WTC11 (cell line): ENCODE measurements at regions not wholly inside any gene's neighbourhood (a gene's known extent, or its start where the extent isn't known, plus 50 kb on each side); places are given as distances from the start of the nearest gene placed in this dataset.
"Not testable (repeated sequence)": the region's sequence is repeated elsewhere in the genome, so short reads cannot be mapped to it uniquely, and the experiment has no call there.

Experiments
- ATAC-seq: fragments of 200-7000 bp; cut with Tn5 transposase; 2 replicates; pipeline ENCODE4 v1.10.0; 2021; ENCODE audit warnings: mild to moderate bottlenecking, moderate library complexity
- CTCF ChIA-PET: fragments of 300-600 bp; sonication (Branson Sonifier 250); formaldehyde crosslinking; loops from one replicate; lab custom pipeline; 2021; ENCODE audit warnings: antibody characterized with exemption; lab: Charles Lee
- POLR2A ChIA-PET: fragments of 350-600 bp; sonication (Branson Sonifier 250); formaldehyde crosslinking; loops from one replicate; lab custom pipeline; 2021; ENCODE audit warnings: antibody characterized with exemption; lab: Charles Lee
- DNase-seq: peaks from one replicate; pipeline ENCODE4 v3.0.0; 2021; ENCODE audit warnings: low spot score
- H3K27ac Mint-ChIP-seq: 2 replicates; pipeline ENCODE4 v1.8.0; 2021; ENCODE audit warnings: mixed read lengths
- H3K27me3 Mint-ChIP-seq: 2 replicates; pipeline ENCODE4 v1.8.0; 2021; ENCODE audit warnings: low read depth, mild to moderate bottlenecking, moderate library complexity, mixed read lengths
- H3K36me3 Mint-ChIP-seq: 2 replicates; pipeline ENCODE4 v1.8.0; 2021; ENCODE audit warnings: mixed read lengths
- H3K4me1 Mint-ChIP-seq: 2 replicates; pipeline ENCODE4 v1.8.0; 2022; ENCODE audit warnings: mixed read lengths
- H3K4me3 Mint-ChIP-seq: 2 replicates; pipeline ENCODE4 v1.8.0; 2021; ENCODE audit warnings: mild to moderate bottlenecking, moderate library complexity, mixed read lengths
- H3K9me3 Mint-ChIP-seq: 2 replicates; pipeline ENCODE4 v1.8.0; 2021; ENCODE audit warnings: mixed read lengths
- ELF4 ChIP-seq: sonication (generic); formaldehyde crosslinking; IDR thresholded peaks from 2 replicates; pipeline ENCODE4 v1.8.1; 2022; ENCODE audit warnings: low read depth, mild to moderate bottlenecking, moderate library complexity, missing genetic modification reagents
- GTF2I ChIP-seq: fragments of 250-450 bp; sonication (Bioruptor Pico); conservative IDR thresholded peaks from 2 replicates; pipeline ENCODE4 v1.4.0; 2021; ENCODE audit warnings: mild to moderate bottlenecking
- HMGA2 ChIP-seq: fragments of 250-450 bp; sonication (Bioruptor Pico); IDR thresholded peaks from 2 replicates; pipeline ENCODE4 v1.4.0; 2021; ENCODE audit warnings: mild to moderate bottlenecking, moderate library complexity
- NR1H2 ChIP-seq: sonication (generic); formaldehyde crosslinking; IDR thresholded peaks from 2 replicates; pipeline ENCODE4 v1.9.0; 2021; ENCODE audit warnings: mild to moderate bottlenecking, moderate library complexity, missing genetic modification reagents
- TCF7 ChIP-seq: sonication (generic); formaldehyde crosslinking; IDR thresholded peaks from 2 replicates; pipeline ENCODE4 v1.8.0; 2022; ENCODE audit warnings: mild to moderate bottlenecking, low read depth, missing genetic modification reagents, moderate library complexity
- TEAD4 ChIP-seq: sonication (generic); formaldehyde crosslinking; IDR thresholded peaks from 2 replicates; pipeline ENCODE4 v1.8.0; 2022; ENCODE audit warnings: mild to moderate bottlenecking, missing genetic modification reagents
- ZBTB21 ChIP-seq: sonication (generic); formaldehyde crosslinking; IDR thresholded peaks from 2 replicates; pipeline ENCODE4 v1.8.1; 2023; ENCODE audit warnings: mild to moderate bottlenecking, missing genetic modification reagents, borderline replicate concordance
- ZNF121 ChIP-seq: sonication (generic); formaldehyde crosslinking; IDR thresholded peaks from 2 replicates; pipeline ENCODE4 v1.8.0; 2023; ENCODE audit warnings: missing genetic modification reagents
- ZNF263 ChIP-seq: sonication (generic); formaldehyde crosslinking; IDR thresholded peaks from 2 replicates; pipeline ENCODE4 v1.8.1; 2022; ENCODE audit warnings: low read depth, mild to moderate bottlenecking, moderate library complexity, missing genetic modification reagents
- ZNF416 ChIP-seq: fragments of 250-450 bp; sonication (Bioruptor Pico); IDR thresholded peaks from 2 replicates; pipeline ENCODE4 v1.9.0; 2021; ENCODE audit warnings: mild to moderate bottlenecking, inconsistent platforms
- TF ChIP-seq, protein P1 (sequence below): sonication (generic); formaldehyde crosslinking; IDR thresholded peaks from 2 replicates; pipeline ENCODE4 v1.8.1; 2023; ENCODE audit warnings: mild to moderate bottlenecking, missing genetic modification reagents
- TF ChIP-seq, protein P2 (sequence below): sonication (generic); formaldehyde crosslinking; IDR thresholded peaks from 2 replicates; pipeline ENCODE4 v1.8.1; 2022; ENCODE audit warnings: low read depth, mild to moderate bottlenecking, moderate library complexity, missing genetic modification reagents, borderline replicate concordance
- TF ChIP-seq, protein P3 (sequence below): sonication (generic); formaldehyde crosslinking; IDR thresholded peaks from 2 replicates; pipeline ENCODE4 v1.8.1; 2023; ENCODE audit warnings: mild to moderate bottlenecking, missing genetic modification reagents, borderline replicate concordance
- TF ChIP-seq, protein P4 (sequence below): fragments of 250-450 bp; sonication (Bioruptor Pico); IDR thresholded peaks from 2 replicates; pipeline ENCODE4 v1.9.0; 2021; ENCODE audit warnings: moderate library complexity, mild to moderate bottlenecking, inconsistent platforms, borderline replicate concordance
- TF ChIP-seq, protein P5 (sequence below): sonication (generic); formaldehyde crosslinking; IDR thresholded peaks from 2 replicates; pipeline ENCODE4 v1.8.0; 2023; ENCODE audit warnings: mild to moderate bottlenecking, missing genetic modification reagents
- TF ChIP-seq, protein P6 (sequence below): sonication (generic); formaldehyde crosslinking; IDR thresholded peaks from 2 replicates; pipeline ENCODE4 v1.8.0; 2022; ENCODE audit warnings: mild to moderate bottlenecking, missing genetic modification reagents

DNA sequence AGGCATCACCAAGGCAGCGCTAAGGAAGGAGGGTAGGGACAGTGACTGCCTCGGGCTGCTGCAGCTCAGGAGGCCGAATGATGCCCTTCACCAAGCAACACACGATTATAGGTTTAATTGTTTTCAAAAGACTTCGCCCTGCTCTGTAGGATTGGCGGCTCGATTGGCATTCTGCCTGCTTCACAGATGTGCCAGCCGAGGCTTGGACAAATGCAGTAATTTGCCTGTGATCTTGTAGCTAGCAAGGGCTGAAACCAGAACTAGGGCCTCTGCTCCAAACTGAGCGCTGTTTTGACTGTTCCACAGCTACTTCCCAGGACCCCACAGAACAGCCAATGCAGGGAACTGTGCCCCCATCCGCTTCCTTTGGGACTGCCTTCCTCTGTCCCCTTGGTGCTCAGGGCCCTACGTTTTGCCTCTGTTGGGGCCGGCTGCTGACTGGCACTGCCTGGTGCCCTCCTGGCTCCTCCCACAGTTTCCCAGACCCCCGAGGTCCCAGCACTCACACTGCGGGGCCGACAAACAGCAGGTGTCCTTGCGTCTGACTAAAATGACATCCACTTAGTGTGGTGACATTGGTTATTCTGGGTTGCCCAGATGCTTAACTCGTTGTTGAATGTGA is 62.6 kb upstream of the EN2 start (continued):
- TF ChIP-seq, protein P1, sequence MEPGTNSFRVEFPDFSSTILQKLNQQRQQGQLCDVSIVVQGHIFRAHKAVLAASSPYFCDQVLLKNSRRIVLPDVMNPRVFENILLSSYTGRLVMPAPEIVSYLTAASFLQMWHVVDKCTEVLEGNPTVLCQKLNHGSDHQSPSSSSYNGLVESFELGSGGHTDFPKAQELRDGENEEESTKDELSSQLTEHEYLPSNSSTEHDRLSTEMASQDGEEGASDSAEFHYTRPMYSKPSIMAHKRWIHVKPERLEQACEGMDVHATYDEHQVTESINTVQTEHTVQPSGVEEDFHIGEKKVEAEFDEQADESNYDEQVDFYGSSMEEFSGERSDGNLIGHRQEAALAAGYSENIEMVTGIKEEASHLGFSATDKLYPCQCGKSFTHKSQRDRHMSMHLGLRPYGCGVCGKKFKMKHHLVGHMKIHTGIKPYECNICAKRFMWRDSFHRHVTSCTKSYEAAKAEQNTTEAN (CRISPR knock-in tag): no peak
- TF ChIP-seq GTF2I: no peak
- TF ChIP-seq, protein P2, sequence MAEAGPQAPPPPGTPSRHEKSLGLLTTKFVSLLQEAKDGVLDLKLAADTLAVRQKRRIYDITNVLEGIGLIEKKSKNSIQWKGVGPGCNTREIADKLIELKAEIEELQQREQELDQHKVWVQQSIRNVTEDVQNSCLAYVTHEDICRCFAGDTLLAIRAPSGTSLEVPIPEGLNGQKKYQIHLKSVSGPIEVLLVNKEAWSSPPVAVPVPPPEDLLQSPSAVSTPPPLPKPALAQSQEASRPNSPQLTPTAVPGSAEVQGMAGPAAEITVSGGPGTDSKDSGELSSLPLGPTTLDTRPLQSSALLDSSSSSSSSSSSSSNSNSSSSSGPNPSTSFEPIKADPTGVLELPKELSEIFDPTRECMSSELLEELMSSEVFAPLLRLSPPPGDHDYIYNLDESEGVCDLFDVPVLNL (CRISPR knock-in tag): no peak

DNA sequence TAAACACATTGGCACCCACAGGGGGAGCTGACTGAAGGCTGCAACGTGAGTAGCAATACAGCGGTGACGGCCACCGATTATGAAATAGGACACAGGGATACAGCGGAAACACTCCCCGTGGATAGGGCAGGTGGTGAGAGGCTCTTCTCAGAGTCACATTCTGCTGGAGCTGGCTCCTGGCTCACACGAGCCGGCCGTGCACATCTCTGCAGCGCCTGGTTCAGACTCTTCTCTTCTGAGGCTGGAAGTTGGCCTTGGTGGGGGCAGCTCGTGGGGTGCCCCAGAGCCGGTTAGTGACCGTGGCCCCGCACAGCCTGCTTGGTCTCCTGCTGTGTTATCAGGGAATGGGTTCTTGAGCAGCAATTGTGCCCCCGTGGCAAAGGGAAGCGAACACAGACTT is 61.3 kb upstream of the EN2 start:
- Mint-ChIP-seq H3K27ac (no peak overlapping the region), H3K27me3 (peaks cover 18% of the 10 kb centered on the region), H3K4me1 (no peaks in the 10 kb centered on the region), H3K4me3 (no peak overlapping the region), H3K9me3 (peaks cover 7% of the 10 kb centered on the region), H3K36me3 (peaks cover 6% of the 10 kb centered on the region; the same call in 1 of the 2 replicates)
- POLR2A ChIA-PET: no interaction called here
- CTCF ChIA-PET: interaction anchor here (0.8 to 1.5 kb wide), 3 partner anchors 10 to 482 kb away, joined by 3 to 4 read pairs (median 3); no protein-coding TSS in a partner anchor
- DNase-seq (no peak), ATAC-seq (no peak)
- TF ChIP-seq, protein P3, sequence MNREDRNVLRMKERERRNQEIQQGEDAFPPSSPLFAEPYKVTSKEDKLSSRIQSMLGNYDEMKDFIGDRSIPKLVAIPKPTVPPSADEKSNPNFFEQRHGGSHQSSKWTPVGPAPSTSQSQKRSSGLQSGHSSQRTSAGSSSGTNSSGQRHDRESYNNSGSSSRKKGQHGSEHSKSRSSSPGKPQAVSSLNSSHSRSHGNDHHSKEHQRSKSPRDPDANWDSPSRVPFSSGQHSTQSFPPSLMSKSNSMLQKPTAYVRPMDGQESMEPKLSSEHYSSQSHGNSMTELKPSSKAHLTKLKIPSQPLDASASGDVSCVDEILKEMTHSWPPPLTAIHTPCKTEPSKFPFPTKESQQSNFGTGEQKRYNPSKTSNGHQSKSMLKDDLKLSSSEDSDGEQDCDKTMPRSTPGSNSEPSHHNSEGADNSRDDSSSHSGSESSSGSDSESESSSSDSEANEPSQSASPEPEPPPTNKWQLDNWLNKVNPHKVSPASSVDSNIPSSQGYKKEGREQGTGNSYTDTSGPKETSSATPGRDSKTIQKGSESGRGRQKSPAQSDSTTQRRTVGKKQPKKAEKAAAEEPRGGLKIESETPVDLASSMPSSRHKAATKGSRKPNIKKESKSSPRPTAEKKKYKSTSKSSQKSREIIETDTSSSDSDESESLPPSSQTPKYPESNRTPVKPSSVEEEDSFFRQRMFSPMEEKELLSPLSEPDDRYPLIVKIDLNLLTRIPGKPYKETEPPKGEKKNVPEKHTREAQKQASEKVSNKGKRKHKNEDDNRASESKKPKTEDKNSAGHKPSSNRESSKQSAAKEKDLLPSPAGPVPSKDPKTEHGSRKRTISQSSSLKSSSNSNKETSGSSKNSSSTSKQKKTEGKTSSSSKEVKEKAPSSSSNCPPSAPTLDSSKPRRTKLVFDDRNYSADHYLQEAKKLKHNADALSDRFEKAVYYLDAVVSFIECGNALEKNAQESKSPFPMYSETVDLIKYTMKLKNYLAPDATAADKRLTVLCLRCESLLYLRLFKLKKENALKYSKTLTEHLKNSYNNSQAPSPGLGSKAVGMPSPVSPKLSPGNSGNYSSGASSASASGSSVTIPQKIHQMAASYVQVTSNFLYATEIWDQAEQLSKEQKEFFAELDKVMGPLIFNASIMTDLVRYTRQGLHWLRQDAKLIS: no peak
- TF ChIP-seq, protein P4, sequence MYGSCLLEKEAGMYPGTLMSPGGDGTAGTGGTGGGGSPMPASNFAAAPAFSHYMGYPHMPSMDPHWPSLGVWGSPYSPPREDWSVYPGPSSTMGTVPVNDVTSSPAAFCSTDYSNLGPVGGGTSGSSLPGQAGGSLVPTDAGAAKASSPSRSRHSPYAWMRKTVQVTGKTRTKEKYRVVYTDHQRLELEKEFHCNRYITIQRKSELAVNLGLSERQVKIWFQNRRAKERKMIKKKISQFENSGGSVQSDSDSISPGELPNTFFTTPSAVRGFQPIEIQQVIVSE: no peak
- TF ChIP-seq HMGA2 (CRISPR knock-in tag) (no peak), TEAD4 (CRISPR knock-in tag) (no peak)

DNA sequence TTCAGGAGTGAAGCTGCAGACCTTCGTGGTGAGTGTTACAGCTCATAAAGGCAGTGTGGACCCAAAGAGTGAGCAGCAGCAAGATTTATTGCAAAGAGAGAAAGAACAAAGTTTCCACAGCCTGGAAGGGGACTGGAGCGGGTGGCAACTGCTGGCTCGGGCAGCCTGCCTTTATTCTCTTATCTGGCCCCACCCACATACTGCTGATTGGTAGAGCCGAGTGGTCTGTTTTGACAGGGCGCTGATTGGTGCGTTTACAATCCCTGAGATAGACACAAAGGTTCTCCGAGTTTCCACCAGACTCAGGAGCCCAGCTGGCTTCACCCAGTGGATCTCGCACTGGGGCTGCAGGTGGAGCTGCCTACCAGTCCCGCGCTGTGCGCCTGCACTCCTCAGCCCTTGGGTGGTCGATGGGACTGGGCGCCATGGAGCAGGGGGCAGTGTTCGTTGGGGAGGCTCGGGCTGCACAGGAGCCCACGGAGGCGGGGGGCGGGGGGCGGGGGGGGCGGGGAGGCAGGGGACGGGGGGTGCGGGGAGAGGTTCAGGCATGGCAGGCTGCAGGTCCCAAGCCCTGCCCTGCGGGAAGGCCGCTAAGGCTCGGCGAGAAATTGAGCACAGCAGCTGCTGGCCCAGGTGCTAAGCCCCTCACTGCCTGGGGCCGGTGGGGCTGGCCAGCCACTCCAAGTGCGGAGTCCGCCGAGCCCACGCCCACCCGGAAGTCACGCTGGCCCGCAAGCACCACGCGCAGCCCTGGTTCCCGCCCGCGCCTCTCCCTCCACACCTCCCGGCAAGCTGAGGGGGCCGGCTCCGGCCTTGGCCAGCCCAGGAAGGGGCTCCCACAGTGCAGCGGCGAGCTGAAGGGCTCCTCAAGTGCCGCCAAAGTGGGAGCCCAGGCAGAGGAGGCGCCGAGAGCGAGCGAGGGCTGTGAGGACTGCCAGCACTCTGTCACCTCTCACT is 59.9 kb upstream of the EN2 start:
- H3K4me1 Mint-ChIP-seq, H3K27ac Mint-ChIP-seq, ATAC-seq, POLR2A ChIA-PET, DNase-seq, H3K36me3 Mint-ChIP-seq, H3K4me3 Mint-ChIP-seq: not testable (repeated sequence)
- CTCF ChIA-PET: interaction anchor here (0.9 to 1.4 kb wide), 5 partner anchors 9 to 113 kb away, joined by 3 to 7 read pairs (median 5); no protein-coding TSS in a partner anchor
- Mint-ChIP-seq H3K27me3 (peaks cover 14% of the 10 kb centered on the region), H3K9me3 (peaks cover 21% of the 10 kb centered on the region)

DNA sequence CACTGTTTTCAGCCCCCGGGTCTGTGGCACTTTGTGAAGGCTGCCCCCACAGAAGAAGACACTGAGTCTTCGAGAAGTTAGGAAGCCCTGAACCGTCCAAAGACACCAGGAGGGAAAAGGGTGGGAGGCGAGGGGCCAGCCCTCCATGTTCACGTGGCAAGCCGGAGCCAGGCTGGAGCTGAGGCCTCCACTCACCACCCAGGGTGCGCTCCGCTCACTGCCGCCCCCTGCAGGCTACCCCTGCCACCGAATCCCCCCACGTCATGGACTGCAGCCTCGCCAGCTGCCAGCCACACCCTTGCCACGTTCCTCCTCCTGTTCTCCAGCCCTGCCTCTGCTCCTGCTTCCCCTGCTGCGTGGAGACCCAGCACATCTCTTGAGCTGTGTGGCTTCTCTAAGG is 59.0 kb upstream of the EN2 start:
- peaks cover 22% of the 10 kb centered on the region for H3K9me3 Mint-ChIP-seq
- no peak overlapping the region for H3K27ac Mint-ChIP-seq
- H3K27me3 Mint-ChIP-seq: peaks cover 14% of the 10 kb centered on the region
- H3K4me3 Mint-ChIP-seq: no peak overlapping the region
- CTCF ChIA-PET: interaction anchor here (0.6 to 1.4 kb wide), 7 partner anchors 10 to 200 kb away, joined by 3 to 7 read pairs (median 4); no protein-coding TSS in a partner anchor
- DNase-seq (no peak), ATAC-seq (no peak; the same call in none of the 2 replicates)
- no peaks in the 10 kb centered on the region for H3K4me1 Mint-ChIP-seq
- POLR2A ChIA-PET: no interaction called here
- H3K36me3 Mint-ChIP-seq: peaks cover 6% of the 10 kb centered on the region; the same call in 1 of the 2 replicates
- TF ChIP-seq ZNF416 (CRISPR knock-in tag) (no peak), ZNF263 (CRISPR knock-in tag) (no peak), NR1H2 (CRISPR knock-in tag) (no peak), ZNF121 (no peak), ELF4 (no peak), ZBTB21 (no peak), TCF7 (CRISPR knock-in tag) (no peak)
- TF ChIP-seq, protein P5, sequence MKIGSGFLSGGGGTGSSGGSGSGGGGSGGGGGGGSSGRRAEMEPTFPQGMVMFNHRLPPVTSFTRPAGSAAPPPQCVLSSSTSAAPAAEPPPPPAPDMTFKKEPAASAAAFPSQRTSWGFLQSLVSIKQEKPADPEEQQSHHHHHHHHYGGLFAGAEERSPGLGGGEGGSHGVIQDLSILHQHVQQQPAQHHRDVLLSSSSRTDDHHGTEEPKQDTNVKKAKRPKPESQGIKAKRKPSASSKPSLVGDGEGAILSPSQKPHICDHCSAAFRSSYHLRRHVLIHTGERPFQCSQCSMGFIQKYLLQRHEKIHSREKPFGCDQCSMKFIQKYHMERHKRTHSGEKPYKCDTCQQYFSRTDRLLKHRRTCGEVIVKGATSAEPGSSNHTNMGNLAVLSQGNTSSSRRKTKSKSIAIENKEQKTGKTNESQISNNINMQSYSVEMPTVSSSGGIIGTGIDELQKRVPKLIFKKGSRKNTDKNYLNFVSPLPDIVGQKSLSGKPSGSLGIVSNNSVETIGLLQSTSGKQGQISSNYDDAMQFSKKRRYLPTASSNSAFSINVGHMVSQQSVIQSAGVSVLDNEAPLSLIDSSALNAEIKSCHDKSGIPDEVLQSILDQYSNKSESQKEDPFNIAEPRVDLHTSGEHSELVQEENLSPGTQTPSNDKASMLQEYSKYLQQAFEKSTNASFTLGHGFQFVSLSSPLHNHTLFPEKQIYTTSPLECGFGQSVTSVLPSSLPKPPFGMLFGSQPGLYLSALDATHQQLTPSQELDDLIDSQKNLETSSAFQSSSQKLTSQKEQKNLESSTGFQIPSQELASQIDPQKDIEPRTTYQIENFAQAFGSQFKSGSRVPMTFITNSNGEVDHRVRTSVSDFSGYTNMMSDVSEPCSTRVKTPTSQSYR: no peak
- TF ChIP-seq, protein P6, sequence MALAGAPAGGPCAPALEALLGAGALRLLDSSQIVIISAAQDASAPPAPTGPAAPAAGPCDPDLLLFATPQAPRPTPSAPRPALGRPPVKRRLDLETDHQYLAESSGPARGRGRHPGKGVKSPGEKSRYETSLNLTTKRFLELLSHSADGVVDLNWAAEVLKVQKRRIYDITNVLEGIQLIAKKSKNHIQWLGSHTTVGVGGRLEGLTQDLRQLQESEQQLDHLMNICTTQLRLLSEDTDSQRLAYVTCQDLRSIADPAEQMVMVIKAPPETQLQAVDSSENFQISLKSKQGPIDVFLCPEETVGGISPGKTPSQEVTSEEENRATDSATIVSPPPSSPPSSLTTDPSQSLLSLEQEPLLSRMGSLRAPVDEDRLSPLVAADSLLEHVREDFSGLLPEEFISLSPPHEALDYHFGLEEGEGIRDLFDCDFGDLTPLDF (CRISPR knock-in tag): no peak
